ENCODE measurements at regions not wholly inside any gene's neighbourhood (a gene's known extent, or its start where the extent isn't known, plus 50 kb on each side); places are given as distances from the start of the nearest gene placed in this dataset.
A peak's percentile ranks its signal among the peaks of the same experiment; 100 is the strongest.

GRCh38 chr7:94258418-94259300 is 136.0 kb upstream of the COL1A2 start:
- 93% methylated on average over 11 of the region's 11 CpGs for WGBS
- Histone ChIP-seq H3K4me1 (ENCODE audit: control insufficient read depth in 2 of 2, insufficient read depth in 2 of 2, low read length in 2 of 2) (peaks cover 0 to 2% of the 10 kb centered on the region in 2 donors), H3K9me3 (ENCODE audit: control insufficient read depth in 2 of 2, insufficient read depth in 1 of 2, low read length in 1 of 2) (no peaks in the 10 kb centered on the region), H3K27ac (ENCODE audit: low read depth in 1 of 2, low read length in 1 of 2) (peak overlapping the region in 1 of 2 donors; percentile 18), H3K4me3 (ENCODE audit: low read length in 2 of 2) (no peak overlapping the region), H3K27me3 (ENCODE audit: control insufficient read depth in 2 of 2, insufficient read depth in 1 of 2, low read length in 1 of 2) (no peaks in the 10 kb centered on the region), H3K36me3 (ENCODE audit: control insufficient read depth in 2 of 2, insufficient read depth in 2 of 2, low read length in 1 of 2) (no peaks in the 10 kb centered on the region)
- no peak for DNase-seq (ENCODE audit: low read depth in 6 of 9, low spot score in 9 of 9)

GRCh38 chr7:94261067-94261466 is 133.6 kb upstream of the COL1A2 start:
- Histone ChIP-seq H3K9me3 (ENCODE audit: control insufficient read depth in 2 of 2, insufficient read depth in 1 of 2, low read length in 1 of 2) (no peaks in the 10 kb centered on the region), H3K27ac (ENCODE audit: low read depth in 1 of 2, low read length in 1 of 2) (no peak overlapping the region), H3K4me3 (ENCODE audit: low read length in 2 of 2) (no peak overlapping the region), H3K4me1 (ENCODE audit: control insufficient read depth in 2 of 2, insufficient read depth in 2 of 2, low read length in 2 of 2) (peaks cover 0 to 2% of the 10 kb centered on the region in 2 donors), H3K36me3 (ENCODE audit: control insufficient read depth in 2 of 2, insufficient read depth in 2 of 2, low read length in 1 of 2) (no peaks in the 10 kb centered on the region), H3K27me3 (ENCODE audit: control insufficient read depth in 2 of 2, insufficient read depth in 1 of 2, low read length in 1 of 2) (no peaks in the 10 kb centered on the region)
- DNase-seq (ENCODE audit: low read depth in 6 of 9, low spot score in 9 of 9) = no peak
- whole genome bisulfite sequencing = 46% methylated on average over 6 of the region's 6 CpGs

- H3K4me3 ChIP-seq (ENCODE audit: low read length in 2 of 2) = no peak overlapping the region
- H3K36me3 ChIP-seq (ENCODE audit: control insufficient read depth in 2 of 2, insufficient read depth in 2 of 2, low read length in 1 of 2) = no peaks in the 10 kb centered on the region
- no peak overlapping the region for H3K27ac ChIP-seq (ENCODE audit: low read depth in 1 of 2, low read length in 1 of 2)
- no peaks in the 10 kb centered on the region for H3K27me3 ChIP-seq (ENCODE audit: control insufficient read depth in 2 of 2, insufficient read depth in 1 of 2, low read length in 1 of 2)
- H3K9me3 ChIP-seq (ENCODE audit: control insufficient read depth in 2 of 2, insufficient read depth in 1 of 2, low read length in 1 of 2) = no peaks in the 10 kb centered on the region
- no peak for DNase-seq (ENCODE audit: low read depth in 6 of 9, low spot score in 9 of 9)
- no peaks in the 10 kb centered on the region for H3K4me1 ChIP-seq (ENCODE audit: control insufficient read depth in 2 of 2, insufficient read depth in 2 of 2, low read length in 2 of 2)
Observed at GRCh38 chr7:94264756-94265155, 129.9 kb upstream of the COL1A2 start.

GRCh38 chr7:94265456-94265855 is 129.2 kb upstream of the COL1A2 start:
- DNase-seq (ENCODE audit: low read depth in 6 of 9, low spot score in 9 of 9) = no peak
- 90% methylated on average over 2 of the region's 2 CpGs for WGBS
- Histone ChIP-seq H3K4me3 (ENCODE audit: low read length in 2 of 2) (no peak overlapping the region), H3K36me3 (ENCODE audit: control insufficient read depth in 2 of 2, insufficient read depth in 2 of 2, low read length in 1 of 2) (no peaks in the 10 kb centered on the region), H3K27me3 (ENCODE audit: control insufficient read depth in 2 of 2, insufficient read depth in 1 of 2, low read length in 1 of 2) (no peaks in the 10 kb centered on the region), H3K4me1 (ENCODE audit: control insufficient read depth in 2 of 2, insufficient read depth in 2 of 2, low read length in 2 of 2) (no peaks in the 10 kb centered on the region), H3K9me3 (ENCODE audit: control insufficient read depth in 2 of 2, insufficient read depth in 1 of 2, low read length in 1 of 2) (no peaks in the 10 kb centered on the region), H3K27ac (ENCODE audit: low read depth in 1 of 2, low read length in 1 of 2) (no peak overlapping the region)

GRCh38 chr7:94266238-94266644 is 128.5 kb upstream of the COL1A2 start:
- Histone ChIP-seq H3K4me1 (ENCODE audit: control insufficient read depth in 2 of 2, insufficient read depth in 2 of 2, low read length in 2 of 2) (no peaks in the 10 kb centered on the region), H3K27me3 (ENCODE audit: control insufficient read depth in 2 of 2, insufficient read depth in 1 of 2, low read length in 1 of 2) (no peaks in the 10 kb centered on the region), H3K9me3 (ENCODE audit: control insufficient read depth in 2 of 2, insufficient read depth in 1 of 2, low read length in 1 of 2) (no peaks in the 10 kb centered on the region), H3K27ac (ENCODE audit: low read depth in 1 of 2, low read length in 1 of 2) (no peak overlapping the region), H3K36me3 (ENCODE audit: control insufficient read depth in 2 of 2, insufficient read depth in 2 of 2, low read length in 1 of 2) (no peaks in the 10 kb centered on the region), H3K4me3 (ENCODE audit: low read length in 2 of 2) (no peak overlapping the region)
- 86% methylated on average over 3 of the region's 3 CpGs for WGBS
- no peak for DNase-seq (ENCODE audit: low read depth in 6 of 9, low spot score in 9 of 9)

GRCh38 chr7:94270772-94271171 is 123.9 kb upstream of the COL1A2 start:
- H3K27ac ChIP-seq (ENCODE audit: low read depth in 1 of 2, low read length in 1 of 2) = no peak overlapping the region

GRCh38 chr7:94272821-94273583 is 121.7 kb upstream of the COL1A2 start:
- Histone ChIP-seq H3K27ac (ENCODE audit: low read depth in 1 of 2, low read length in 1 of 2) (no peak overlapping the region), H3K9me3 (ENCODE audit: control insufficient read depth in 2 of 2, insufficient read depth in 1 of 2, low read length in 1 of 2) (no peaks in the 10 kb centered on the region), H3K36me3 (ENCODE audit: control insufficient read depth in 2 of 2, insufficient read depth in 2 of 2, low read length in 1 of 2) (no peaks in the 10 kb centered on the region), H3K4me1 (ENCODE audit: control insufficient read depth in 2 of 2, insufficient read depth in 2 of 2, low read length in 2 of 2) (no peaks in the 10 kb centered on the region), H3K27me3 (ENCODE audit: control insufficient read depth in 2 of 2, insufficient read depth in 1 of 2, low read length in 1 of 2) (no peaks in the 10 kb centered on the region), H3K4me3 (ENCODE audit: low read length in 2 of 2) (no peak overlapping the region)
- 97% methylated on average over 1 of the region's 1 CpG for WGBS
- DNase-seq (ENCODE audit: low read depth in 6 of 9, low spot score in 9 of 9) = no peak

More at GRCh38 chr7:94270772-94271171, 123.9 kb upstream of the COL1A2 start:
- Histone ChIP-seq H3K9me3 (ENCODE audit: control insufficient read depth in 2 of 2, insufficient read depth in 1 of 2, low read length in 1 of 2) (no peaks in the 10 kb centered on the region), H3K4me3 (ENCODE audit: low read length in 2 of 2) (no peak overlapping the region), H3K4me1 (ENCODE audit: control insufficient read depth in 2 of 2, insufficient read depth in 2 of 2, low read length in 2 of 2) (no peaks in the 10 kb centered on the region), H3K36me3 (ENCODE audit: control insufficient read depth in 2 of 2, insufficient read depth in 2 of 2, low read length in 1 of 2) (no peaks in the 10 kb centered on the region), H3K27me3 (ENCODE audit: control insufficient read depth in 2 of 2, insufficient read depth in 1 of 2, low read length in 1 of 2) (no peaks in the 10 kb centered on the region)
- WGBS = 95% methylated on average over 1 of the region's 1 CpG
- no peak for DNase-seq (ENCODE audit: low read depth in 6 of 9, low spot score in 9 of 9)

GRCh38 chr7:94274828-94275227 is 119.9 kb upstream of the COL1A2 start:
- H3K9me3 ChIP-seq (ENCODE audit: control insufficient read depth in 2 of 2, insufficient read depth in 1 of 2, low read length in 1 of 2) = no peaks in the 10 kb centered on the region
- no peaks in the 10 kb centered on the region for H3K36me3 ChIP-seq (ENCODE audit: control insufficient read depth in 2 of 2, insufficient read depth in 2 of 2, low read length in 1 of 2)
- H3K4me1 ChIP-seq (ENCODE audit: control insufficient read depth in 2 of 2, insufficient read depth in 2 of 2, low read length in 2 of 2) = no peaks in the 10 kb centered on the region
- H3K27me3 ChIP-seq (ENCODE audit: control insufficient read depth in 2 of 2, insufficient read depth in 1 of 2, low read length in 1 of 2) = no peaks in the 10 kb centered on the region
- DNase-seq (ENCODE audit: low read depth in 6 of 9, low spot score in 9 of 9) = peak; percentile 12 to 84 (median 53)
- H3K27ac ChIP-seq (ENCODE audit: low read depth in 1 of 2, low read length in 1 of 2) = no peak overlapping the region
- WGBS = 5% methylated on average over 3 of the region's 3 CpGs
- H3K4me3 ChIP-seq (ENCODE audit: low read length in 2 of 2) = no peak overlapping the region

GRCh38 chr7:94276027-94276426 is 118.7 kb upstream of the COL1A2 start:
- WGBS = 94% methylated on average over 4 of the region's 4 CpGs
- no peak overlapping the region for H3K4me3 ChIP-seq (ENCODE audit: low read length in 2 of 2)
- no peaks in the 10 kb centered on the region for H3K9me3 ChIP-seq (ENCODE audit: control insufficient read depth in 2 of 2, insufficient read depth in 1 of 2, low read length in 1 of 2)
- no peaks in the 10 kb centered on the region for H3K27me3 ChIP-seq (ENCODE audit: control insufficient read depth in 2 of 2, insufficient read depth in 1 of 2, low read length in 1 of 2)
- no peaks in the 10 kb centered on the region for H3K36me3 ChIP-seq (ENCODE audit: control insufficient read depth in 2 of 2, insufficient read depth in 2 of 2, low read length in 1 of 2)
- no peak for DNase-seq (ENCODE audit: low read depth in 6 of 9, low spot score in 9 of 9)
- H3K27ac ChIP-seq (ENCODE audit: low read depth in 1 of 2, low read length in 1 of 2) = no peak overlapping the region
- no peaks in the 10 kb centered on the region for H3K4me1 ChIP-seq (ENCODE audit: control insufficient read depth in 2 of 2, insufficient read depth in 2 of 2, low read length in 2 of 2)

All from thymus (tissue), 11 donors.